PC-3 (cell line): ENCODE measurements at regions not wholly inside any gene's neighbourhood (a gene's known extent, or its start where the extent isn't known, plus 50 kb on each side); places are given as distances from the start of the nearest gene placed in this dataset.

Source experiments
- ATAC-seq: fragments of 200-7000 bp; cut with Tn5 transposase; 2 replicates; pipeline ENCODE4 v1.9.1; 2020; ENCODE audit warnings: mild to moderate bottlenecking, moderate library complexity
- BruUV-seq: library from RNA; stranded (reverse); fragments of 400-500 nt; replicated peaks from 2 replicates; lab custom pipeline; 2021; lab: Mats Ljungman, UMichigan
- CTCF ChIA-PET: fragments of 300-600 bp; sonication (Branson Sonifier 250); formaldehyde crosslinking; loops from one replicate; lab custom pipeline; 2022; ENCODE audit warnings: antibody characterized with exemption; lab: Charles Lee
- POLR2A ChIA-PET: fragments of 300-600 bp; sonication (Branson Sonifier 250); formaldehyde crosslinking; loops from one replicate; lab custom pipeline; 2022; ENCODE audit warnings: antibody characterized with exemption; ENCODE audit not compliant: unreplicated experiment; lab: Charles Lee
- DNase-seq: peaks from one replicate; pipeline ENCODE4 v3.0.0-alpha.2; 2015
- H2AFZ ChIP-seq: fragments of 300-600 bp; sonication (generic); 2 replicates; pipeline ENCODE4 v1.6.0; 2016; ENCODE audit warnings: antibody characterized with exemption, low read length
- H3F3A ChIP-seq: fragments of 300-600 bp; sonication (generic); one replicate; pipeline ENCODE4 v1.6.0; 2017; ENCODE audit warnings: antibody characterized with exemption, low read length, control low read depth, mild to moderate bottlenecking; ENCODE audit not compliant: unreplicated experiment
- H3K27ac ChIP-seq: fragments of 300-600 bp; sonication (generic); 2 replicates; pipeline ENCODE4 v1.5.1; 2016; ENCODE audit warnings: mild to moderate bottlenecking, low read length
- H3K27me3 ChIP-seq: fragments of 300-600 bp; sonication (generic); 2 replicates; pipeline ENCODE4 v1.6.1; 2016; ENCODE audit warnings: low read length, mixed read lengths
- H3K36me3 ChIP-seq: fragments of 300-600 bp; sonication (generic); 2 replicates; pipeline ENCODE4 v1.6.1; 2016; ENCODE audit warnings: low read depth, mixed run types, low read length, mixed read lengths
- H3K4me1 ChIP-seq: fragments of 300-600 bp; sonication (generic); 2 replicates; pipeline ENCODE4 v1.5.1; 2016; ENCODE audit warnings: low read length; ENCODE audit not compliant: insufficient read depth
- H3K4me2 ChIP-seq: fragments of 300-600 bp; sonication (generic); 2 replicates; pipeline ENCODE4 v1.6.0; 2016; ENCODE audit warnings: low read length
- H3K4me3 ChIP-seq: fragments of 300-600 bp; sonication (generic); 2 replicates; pipeline ENCODE4 v1.5.1; 2016; ENCODE audit warnings: mild to moderate bottlenecking, low read length, mixed read lengths
- H3K79me2 ChIP-seq: fragments of 300-600 bp; sonication (generic); 2 replicates; pipeline ENCODE4 v1.6.1; 2017; ENCODE audit warnings: low read length, mixed read lengths
- H3K9ac ChIP-seq: fragments of 300-600 bp; sonication (generic); 2 replicates; pipeline ENCODE4 v1.6.0; 2016; ENCODE audit warnings: mild to moderate bottlenecking, low read length
- H3K9me2 ChIP-seq: fragments of 300-600 bp; sonication (generic); replicated peaks from 2 replicates; pipeline ENCODE4 v1.6.1; 2016; ENCODE audit warnings: mixed run types, low read length, mixed read lengths
- H3K9me3 ChIP-seq: fragments of 300-600 bp; sonication (generic); 2 replicates; pipeline ENCODE4 v1.6.1; 2016; ENCODE audit warnings: low read length, mixed read lengths
- H4K20me1 ChIP-seq: fragments of 300-600 bp; sonication (generic); 2 replicates; pipeline ENCODE4 v1.6.1; 2016; ENCODE audit warnings: low read length, mixed read lengths
- EZH2 ChIP-seq: fragments of 300-600 bp; sonication (generic); IDR thresholded peaks from one replicate; pipeline ENCODE4 v1.6.1; 2017; ENCODE audit warnings: antibody characterized with exemption, mild to moderate bottlenecking, low read length; ENCODE audit not compliant: unreplicated experiment
- EZH2phosphoT487 ChIP-seq: fragments of 300-600 bp; sonication (generic); IDR thresholded peaks from 2 replicates; pipeline ENCODE4 v1.6.1; 2018; ENCODE audit warnings: mild to moderate bottlenecking, antibody characterized with exemption, low read length, borderline replicate concordance
- intact Hi-C: fragments of 100-400 bp; cut with micrococcal nuclease; formaldehyde crosslinking; loops from 2 replicates; pipeline ENCODE4 v1.9.0; 2023
- TF ChIP-seq, protein P1 (sequence below): fragments of 300-600 bp; sonication (generic); conservative IDR thresholded peaks from 2 replicates; pipeline ENCODE4 v1.5.1; 2017; ENCODE audit warnings: antibody characterized with exemption, low read depth, mild to moderate bottlenecking, low read length

DNA sequence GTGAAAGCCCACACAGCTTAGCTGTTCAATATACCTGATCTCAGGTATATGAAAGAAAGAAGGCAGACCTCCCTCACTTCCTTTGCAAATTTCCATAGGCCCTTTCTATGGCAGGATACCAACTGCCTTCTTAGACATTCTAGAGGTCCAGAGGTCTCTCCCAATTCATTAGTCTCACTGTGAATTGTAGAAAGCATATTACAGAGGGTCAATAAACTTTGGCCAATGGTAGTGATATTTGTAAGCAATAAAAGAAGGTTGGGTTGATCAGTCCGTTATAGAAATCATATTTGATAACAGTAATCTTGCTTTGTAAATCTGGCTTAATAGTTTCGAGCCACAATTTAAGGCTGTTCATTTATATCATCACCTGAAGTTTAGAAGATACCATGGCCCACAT is 50.7 kb upstream of the ATP8B1 start:
- no peaks in the 10 kb centered on the region for H3K79me2 ChIP-seq
- ChIA-PET CTCF (no interaction called here), POLR2A (no interaction called here)
- no peak overlapping the region for H3K27ac ChIP-seq
- no peak overlapping the region for H2AFZ ChIP-seq
- H3K9me2 ChIP-seq: no peaks in the 10 kb centered on the region
- H3K27me3 ChIP-seq: no peaks in the 10 kb centered on the region
- TF ChIP-seq EZH2 (no peak), EZH2phosphoT487 (no peak)
- TF ChIP-seq, protein P1, sequence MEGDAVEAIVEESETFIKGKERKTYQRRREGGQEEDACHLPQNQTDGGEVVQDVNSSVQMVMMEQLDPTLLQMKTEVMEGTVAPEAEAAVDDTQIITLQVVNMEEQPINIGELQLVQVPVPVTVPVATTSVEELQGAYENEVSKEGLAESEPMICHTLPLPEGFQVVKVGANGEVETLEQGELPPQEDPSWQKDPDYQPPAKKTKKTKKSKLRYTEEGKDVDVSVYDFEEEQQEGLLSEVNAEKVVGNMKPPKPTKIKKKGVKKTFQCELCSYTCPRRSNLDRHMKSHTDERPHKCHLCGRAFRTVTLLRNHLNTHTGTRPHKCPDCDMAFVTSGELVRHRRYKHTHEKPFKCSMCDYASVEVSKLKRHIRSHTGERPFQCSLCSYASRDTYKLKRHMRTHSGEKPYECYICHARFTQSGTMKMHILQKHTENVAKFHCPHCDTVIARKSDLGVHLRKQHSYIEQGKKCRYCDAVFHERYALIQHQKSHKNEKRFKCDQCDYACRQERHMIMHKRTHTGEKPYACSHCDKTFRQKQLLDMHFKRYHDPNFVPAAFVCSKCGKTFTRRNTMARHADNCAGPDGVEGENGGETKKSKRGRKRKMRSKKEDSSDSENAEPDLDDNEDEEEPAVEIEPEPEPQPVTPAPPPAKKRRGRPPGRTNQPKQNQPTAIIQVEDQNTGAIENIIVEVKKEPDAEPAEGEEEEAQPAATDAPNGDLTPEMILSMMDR: no peak
- no peak overlapping the region for H3K9ac ChIP-seq
- intact Hi-C loops: no loop called here
- BruUV-seq: no TSS peak
- DNase-seq: no peak
- H3K4me3 ChIP-seq: no peak overlapping the region
- no peaks in the 10 kb centered on the region for H4K20me1 ChIP-seq
- no peaks in the 10 kb centered on the region for H3F3A ChIP-seq
- H3K4me1 ChIP-seq: peaks cover 36% of the 10 kb centered on the region
- no peaks in the 10 kb centered on the region for H3K9me3 ChIP-seq
- H3K4me2 ChIP-seq: no peak overlapping the region
- ATAC-seq: no peak
- H3K36me3 ChIP-seq: no peaks in the 10 kb centered on the region

DNA sequence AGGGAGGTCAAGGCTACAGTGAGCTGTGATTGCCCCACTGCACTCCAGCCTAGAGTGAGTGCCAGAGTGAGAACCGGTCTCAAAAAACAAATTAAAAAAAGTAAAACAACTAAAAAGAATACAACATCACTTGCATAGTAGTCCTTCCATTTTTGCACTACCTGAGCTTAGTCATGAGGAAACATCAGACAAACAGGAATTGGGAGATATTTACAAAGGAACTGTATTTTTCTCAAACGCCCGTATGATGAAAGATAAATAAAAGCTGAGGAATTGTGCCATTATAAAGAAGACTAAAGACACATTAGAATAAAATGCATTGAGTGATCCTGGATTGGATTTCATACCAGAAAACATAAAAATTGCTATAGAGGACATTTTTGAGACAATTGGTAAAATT is 50.0 kb upstream of the ATP8B1 start:
- H3F3A ChIP-seq: no peaks in the 10 kb centered on the region
- intact Hi-C loops: no loop called here
- H3K79me2 ChIP-seq: no peaks in the 10 kb centered on the region
- H3K27ac ChIP-seq: no peak overlapping the region
- ChIA-PET CTCF (no interaction called here), POLR2A (interaction anchor here (0.6 to 0.7 kb wide), 2 partner anchors 13 to 52 kb away, joined by 3 to 5 read pairs; no protein-coding TSS in a partner anchor)
- DNase-seq (peak; percentile 52), ATAC-seq (peak; percentile 50; the same call in 1 of the 2 replicates)
- H4K20me1 ChIP-seq: no peaks in the 10 kb centered on the region
- H3K36me3 ChIP-seq: no peaks in the 10 kb centered on the region
- no peak overlapping the region for H3K9ac ChIP-seq
- no TSS peak for BruUV-seq
- H3K27me3 ChIP-seq: no peaks in the 10 kb centered on the region
- H3K9me3 ChIP-seq: no peaks in the 10 kb centered on the region
- no peak overlapping the region for H3K4me3 ChIP-seq
- H3K9me2 ChIP-seq: no peaks in the 10 kb centered on the region
- TF ChIP-seq EZH2: no peak
- peak overlapping the region; percentile 48 for H3K4me2 ChIP-seq
- no peak overlapping the region for H2AFZ ChIP-seq
- H3K4me1 ChIP-seq: peaks cover 40% of the 10 kb centered on the region
